H1 (cell line): ENCODE measurements at regions not wholly inside any gene's neighbourhood (a gene's known extent, or its start where the extent isn't known, plus 50 kb on each side); places are given as distances from the start of the nearest gene placed in this dataset.
A peak's percentile ranks its signal among the peaks of the same experiment; 100 is the strongest.

Experiments
- CTCF ChIA-PET: fragments of 300-600 bp; sonication (Branson Sonifier 250); formaldehyde crosslinking; loops from one replicate; lab custom pipeline; 2021; ENCODE audit not compliant: partially characterized antibody; lab: Charles Lee
- POLR2A ChIA-PET: fragments of 300-600 bp; sonication (Branson Sonifier 250); formaldehyde crosslinking; loops from one replicate; lab custom pipeline; 2021; ENCODE audit warnings: inconsistent platforms; ENCODE audit not compliant: partially characterized antibody; lab: Charles Lee
- DNase-seq, 2 experiments: peaks; one replicate each; pipeline versions ENCODE4 v3.0.0 to v3.0.0-alpha.2; 2010 to 2022; ENCODE audit warnings: low spot score in 2 of 2, low read depth in 1 of 2, mixed read lengths in 1 of 2
- FAIRE-seq: peaks from 2 replicates; lab custom pipeline; 2011; peaks lifted over from hg19 to GRCh38; lab: Jason Lieb, UNC
- H2AFZ ChIP-seq: 2 replicates; pipeline ENCODE4 v1.8.1; 2012; ENCODE audit warnings: low read length, inconsistent platforms
- H2AK5ac ChIP-seq: 2 replicates; pipeline ENCODE4 v1.6.1; 2013; ENCODE audit warnings: low read depth, low read length
- H2BK120ac ChIP-seq: replicated peaks from 2 replicates; pipeline ENCODE3; 2013; ENCODE audit warnings: low read depth, low read length, inconsistent platforms
- H2BK12ac ChIP-seq: 2 replicates; pipeline ENCODE4 v1.6.1; 2013; ENCODE audit warnings: low read depth, low read length
- H2BK15ac ChIP-seq: 2 replicates; pipeline ENCODE4 v1.6.1; 2013; ENCODE audit warnings: low read length
- H2BK20ac ChIP-seq: 2 replicates; pipeline ENCODE4 v1.6.1; 2013; ENCODE audit warnings: low read length
- H2BK5ac ChIP-seq: 2 replicates; pipeline ENCODE4 v1.6.1; 2013; ENCODE audit warnings: low read depth, low read length
- H3K14ac ChIP-seq: 2 replicates; pipeline ENCODE4 v1.6.1; 2013; ENCODE audit warnings: inconsistent platforms; ENCODE audit not compliant: insufficient read length
- H3K18ac ChIP-seq: 2 replicates; pipeline ENCODE4 v1.6.1; 2013; ENCODE audit warnings: low read length; ENCODE audit errors: extremely low read depth
- H3K23ac ChIP-seq: 2 replicates; pipeline ENCODE4 v1.6.1; 2013; ENCODE audit warnings: inconsistent platforms; ENCODE audit not compliant: insufficient read length
- H3K23me2 ChIP-seq: 2 replicates; pipeline ENCODE4 v1.6.1; 2013; ENCODE audit warnings: low read depth, low read length
- H3K27ac ChIP-seq: 2 replicates; pipeline ENCODE4 v1.6.1; 2011; ENCODE audit warnings: low read depth, low read length, inconsistent platforms
- H3K27me3 ChIP-seq, 4 experiments: replicated peaks in 1 of 4; 1 replicate in 1 of 4; 2 replicates in 3 of 4; pipeline versions ENCODE4 v1.6.1 to v1.8.1; 2011 to 2013; ENCODE audit warnings: low read length in 3 of 4, mild to moderate bottlenecking in 3 of 4, inconsistent platforms in 2 of 4, mixed read lengths in 2 of 4, moderate library complexity in 1 of 4; ENCODE audit not compliant: control insufficient read depth in 3 of 4, insufficient read depth in 3 of 4; ENCODE audit errors: extremely low read depth in 1 of 4
- H3K36me3 ChIP-seq, 4 experiments: 2 replicates each; pipeline versions ENCODE4 v1.6.1 to v1.8.1; 2011 to 2013; ENCODE audit warnings: mild to moderate bottlenecking in 4 of 4, low read length in 3 of 4, moderate library complexity in 2 of 4, control low read depth in 1 of 4, inconsistent platforms in 1 of 4; ENCODE audit not compliant: insufficient read depth in 4 of 4, control insufficient read depth in 2 of 4
- H3K4ac ChIP-seq: replicated peaks from 2 replicates; pipeline ENCODE3; 2013; ENCODE audit warnings: low read length, low read depth, mixed read lengths, inconsistent platforms; ENCODE audit not compliant: insufficient read length
- H3K4me1 ChIP-seq, 4 experiments: replicated peaks in 1 of 4; 1 replicate in 1 of 4; 2 replicates in 3 of 4; pipeline versions ENCODE4 v1.6.1 to v1.8.1; 2011 to 2013; ENCODE audit warnings: low read length in 3 of 4, inconsistent platforms in 2 of 4, mixed read lengths in 1 of 4; ENCODE audit not compliant: insufficient read depth in 4 of 4, control insufficient read depth in 3 of 4
- H3K4me2 ChIP-seq, 2 experiments: 2 replicates each; pipeline versions ENCODE4 v1.6.1 to v1.8.1; 2011 to 2013; ENCODE audit warnings: low read depth in 2 of 2, low read length in 2 of 2, control low read depth in 1 of 2, inconsistent platforms in 1 of 2, mild to moderate bottlenecking in 1 of 2; ENCODE audit not compliant: insufficient read depth in 1 of 2
- H3K4me3 ChIP-seq, 4 experiments: fragments of 200-600, 300-600 bp in 1 of 4; sonication (generic), shearing (Covaris generic), sonication (Bioruptor Twin) in 1 of 4; 2 replicates each; pipeline versions ENCODE4 v1.5.1 to v1.8.1; 2011 to 2016; ENCODE audit warnings: low read length in 4 of 4, low read depth in 3 of 4, control low read depth in 2 of 4, inconsistent platforms in 2 of 4, mild to moderate bottlenecking in 2 of 4, mixed read lengths in 1 of 4, moderate library complexity in 1 of 4; ENCODE audit not compliant: insufficient read depth in 2 of 4; ENCODE audit errors: extremely low read depth in 1 of 4
- H3K56ac ChIP-seq: replicated peaks from 2 replicates; pipeline ENCODE3; 2013; ENCODE audit warnings: low read depth, mild to moderate bottlenecking, mixed read lengths, low read length, inconsistent platforms; ENCODE audit not compliant: insufficient read length
- H3K79me1 ChIP-seq: 2 replicates; pipeline ENCODE4 v1.6.1; 2013; ENCODE audit warnings: low read depth, low read length, control low read depth
- H3K79me2 ChIP-seq, 2 experiments: 2 replicates each; pipeline versions ENCODE4 v1.6.1 to v1.8.1; 2012 to 2013; ENCODE audit warnings: low read length in 2 of 2, mild to moderate bottlenecking in 2 of 2, inconsistent platforms in 1 of 2; ENCODE audit not compliant: insufficient read depth in 2 of 2, control insufficient read depth in 1 of 2
- H3K9ac ChIP-seq, 4 experiments: replicated peaks in 1 of 4; 1 replicate in 1 of 4; 2 replicates in 3 of 4; pipeline versions ENCODE4 v1.6.1 to v1.8.1; 2011 to 2013; ENCODE audit warnings: low read depth in 3 of 4, low read length in 3 of 4, control low read depth in 2 of 4, mild to moderate bottlenecking in 2 of 4, moderate library complexity in 2 of 4, inconsistent platforms in 1 of 4; ENCODE audit errors: extremely low read depth in 1 of 4
- H3K9me3 ChIP-seq, 2 experiments: 2 replicates each; pipeline versions ENCODE4 v1.6.1 to v1.8.1; 2012 to 2013; ENCODE audit warnings: mild to moderate bottlenecking in 2 of 2, moderate library complexity in 2 of 2, control low read depth in 1 of 2, inconsistent platforms in 1 of 2, low read depth in 1 of 2, low read length in 1 of 2, mixed read lengths in 1 of 2; ENCODE audit not compliant: insufficient read depth in 2 of 2
- H4K20me1 ChIP-seq, 2 experiments: replicated peaks in 1 of 2; 2 replicates each; pipeline versions ENCODE3 to v1.8.1; 2011 to 2013; ENCODE audit warnings: inconsistent platforms in 2 of 2, low read length in 2 of 2, mild to moderate bottlenecking in 1 of 2; ENCODE audit not compliant: insufficient read depth in 2 of 2, control insufficient read depth in 1 of 2
- H4K5ac ChIP-seq: 2 replicates; pipeline ENCODE4 v1.6.1; 2013; ENCODE audit warnings: low read length, low read depth, mixed read lengths, inconsistent platforms; ENCODE audit not compliant: insufficient read length
- H4K8ac ChIP-seq: 2 replicates; pipeline ENCODE4 v1.8.0; 2013; ENCODE audit warnings: mild to moderate bottlenecking, moderate library complexity, low read length, inconsistent platforms; ENCODE audit not compliant: insufficient read depth; ENCODE audit errors: extremely low read depth
- H4K91ac ChIP-seq: replicated peaks from 2 replicates; pipeline ENCODE3; 2013; ENCODE audit warnings: low read length, mixed read lengths, inconsistent platforms; ENCODE audit not compliant: insufficient read length
- CTCF ChIP-seq, 3 experiments: IDR thresholded peaks; 1 replicate in 2 of 3; 2 replicates in 1 of 3; pipeline versions ENCODE4 v1.5.1 to v1.6.1; 2011; ENCODE audit warnings: low read length in 3 of 3, mild to moderate bottlenecking in 3 of 3, inconsistent platforms in 2 of 3, low read depth in 1 of 3, moderate library complexity in 1 of 3; ENCODE audit not compliant: insufficient read depth in 1 of 3; ENCODE audit errors: control extremely low read depth in 1 of 3
- NANOG ChIP-seq: IDR thresholded peaks from 2 replicates; pipeline ENCODE4 v1.6.1; 2011; ENCODE audit warnings: low read length, low read depth, mild to moderate bottlenecking, inconsistent platforms; ENCODE audit not compliant: insufficient read depth, poor library complexity, severe bottlenecking
- TEAD4 ChIP-seq: IDR thresholded peaks from 2 replicates; pipeline ENCODE4 v1.6.1; 2012; ENCODE audit warnings: low read depth, low read length, inconsistent platforms, mixed read lengths
- WGBS, 2 experiments: shearing (Covaris generic) in 1 of 2; methylation state at CpG; one replicate each; pipeline versions ENCODE4 v1.1.6 to v1.1.7; 2013 to 2015; ENCODE audit warnings: low lambda C conversion rate in 2 of 2, mixed read lengths in 2 of 2, inconsistent platforms in 1 of 2, low coverage in 1 of 2, missing lambda C conversion rate in 1 of 2; ENCODE audit not compliant: insufficient replicate concordance in 2 of 2, insufficient coverage in 1 of 2, insufficient read length in 1 of 2; ENCODE audit errors: extremely low coverage in 1 of 2, missing lambda C conversion rate in 1 of 2; 5-methylcytosine and 5-hydroxymethylcytosine counted together

- no peak overlapping the region for H3K56ac ChIP-seq
- H2AK5ac ChIP-seq: no peak overlapping the region
- H3K27ac ChIP-seq: no peak overlapping the region
- no peak overlapping the region for H2BK12ac ChIP-seq
- no peaks in the 10 kb centered on the region for H3K23me2 ChIP-seq
- H2AFZ ChIP-seq: no peak overlapping the region
- H3K23ac ChIP-seq: no peak overlapping the region
- DNase-seq (no peak), FAIRE-seq (no peak)
- no peak overlapping the region for H2BK5ac ChIP-seq
- H2BK15ac ChIP-seq: no peak overlapping the region
- no peak overlapping the region for H2BK120ac ChIP-seq
- no peak overlapping the region for H3K4ac ChIP-seq
- ChIA-PET CTCF (interaction anchor here (0.8 to 1.1 kb wide), 2 partner anchors 64 to 92 kb away, joined by 3 read pairs; no protein-coding TSS in a partner anchor), POLR2A (interaction anchor here (1.1 kb wide), 1 partner anchor 250 kb away, joined by 3 read pairs; no protein-coding TSS in a partner anchor)
- no peak overlapping the region for H3K14ac ChIP-seq
- no peaks in the 10 kb centered on the region for H3K9me3 ChIP-seq
- no peaks in the 10 kb centered on the region for H3K27me3 ChIP-seq
- 63% methylated on average over 5 of the region's 5 CpGs; no CpG with 5 or more reads in 1 of the 2 experiments for WGBS, 2 experiments
- H4K91ac ChIP-seq: no peak overlapping the region
- H4K8ac ChIP-seq: no peak overlapping the region
- H4K20me1 ChIP-seq: no peaks in the 10 kb centered on the region
- no peak overlapping the region for H3K18ac ChIP-seq
- H4K5ac ChIP-seq: no peak overlapping the region
- 0 out of 2 replicates have a peak, but pooled peaks have one; percentile 12 for TF ChIP-seq TEAD4
- TF ChIP-seq NANOG: peak; percentile 27
- TF ChIP-seq CTCF (IDR thresholded peaks at IDR 0.05; ENCODE audit: control extremely low read depth in 1 of 3, insufficient read depth in 1 of 3, low read depth in 1 of 3, low read length in 3 of 3): no peak
- TF ChIP-seq, all 59 proteins: peak for 2
- H3K36me3 ChIP-seq: no peaks in the 10 kb centered on the region
- H3K4me3 ChIP-seq: peak overlapping the region in 1 of 4 experiments; percentile 29; a peak in 1 of 8 replicates
- H3K4me2 ChIP-seq: peak overlapping the region; percentile 7 to 49; a peak in 3 of 4 replicates
- no peaks in the 10 kb centered on the region for H3K79me1 ChIP-seq
- H2BK20ac ChIP-seq: no peak overlapping the region
- peaks cover 0 to 23% (median 13%) of the 10 kb centered on the region in 4 experiments; a peak in 6 of 7 replicates for H3K4me1 ChIP-seq
- H3K9ac ChIP-seq: no peak overlapping the region
- no peaks in the 10 kb centered on the region for H3K79me2 ChIP-seq
These were observed 103.3 kb upstream of the OSR1 start for GRCh38 chr2:19461504-19462255.
